GM21367 (cell line): ENCODE measurements at regions not wholly inside any gene's neighbourhood (a gene's known extent, or its start where the extent isn't known, plus 50 kb on each side); places are given as distances from the start of the nearest gene placed in this dataset.

Source experiments
- ATAC-seq: cut with Tn5 transposase; IDR thresholded peaks from one replicate; pipeline ENCODE4 v1.9.1; 2021; ENCODE audit not compliant: unreplicated experiment

DNA sequence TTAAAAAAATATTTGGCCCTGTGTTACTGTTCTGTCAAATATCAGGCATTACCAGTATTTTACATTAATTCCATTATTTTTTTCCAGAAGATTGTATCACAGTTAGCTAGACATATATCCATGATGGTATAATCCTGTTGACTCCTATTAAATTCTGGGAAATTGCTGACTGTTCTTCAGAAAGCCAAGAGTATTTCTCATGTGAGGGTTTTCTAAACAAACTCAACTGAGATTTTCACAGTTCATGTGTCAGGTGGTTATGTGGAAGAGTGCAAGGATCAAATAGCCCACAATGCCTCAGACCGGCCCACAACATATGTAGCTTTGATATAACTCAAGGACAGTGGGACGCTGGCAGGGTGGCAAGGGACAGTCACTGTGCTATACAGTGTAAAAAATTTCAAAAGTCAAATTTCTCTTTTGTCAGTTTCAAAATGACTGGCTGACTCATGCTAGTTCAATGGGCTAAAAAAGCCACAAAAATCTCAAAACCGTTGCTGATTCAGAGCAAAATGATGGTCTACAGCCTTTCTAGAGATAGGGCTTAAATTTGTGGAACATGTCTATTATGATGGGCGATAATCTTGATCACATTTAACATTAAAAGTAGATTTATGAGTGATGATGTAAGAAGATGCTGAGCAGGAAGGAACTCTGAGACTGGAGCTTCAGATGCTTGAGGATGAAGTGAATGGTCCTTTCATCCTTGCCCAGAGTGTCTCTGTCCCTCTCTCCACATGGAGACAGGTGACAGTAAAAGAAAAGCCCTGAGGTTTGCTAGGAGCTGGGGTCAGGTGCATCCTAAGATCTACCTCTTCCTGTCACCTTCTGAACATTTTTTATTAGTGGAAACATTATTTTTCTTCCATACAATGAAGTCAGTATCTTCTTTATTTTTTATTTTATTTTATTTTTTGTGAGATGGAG lies 175.8 kb upstream of the PIEZO2 start:
- ATAC-seq: peak; percentile 87

DNA sequence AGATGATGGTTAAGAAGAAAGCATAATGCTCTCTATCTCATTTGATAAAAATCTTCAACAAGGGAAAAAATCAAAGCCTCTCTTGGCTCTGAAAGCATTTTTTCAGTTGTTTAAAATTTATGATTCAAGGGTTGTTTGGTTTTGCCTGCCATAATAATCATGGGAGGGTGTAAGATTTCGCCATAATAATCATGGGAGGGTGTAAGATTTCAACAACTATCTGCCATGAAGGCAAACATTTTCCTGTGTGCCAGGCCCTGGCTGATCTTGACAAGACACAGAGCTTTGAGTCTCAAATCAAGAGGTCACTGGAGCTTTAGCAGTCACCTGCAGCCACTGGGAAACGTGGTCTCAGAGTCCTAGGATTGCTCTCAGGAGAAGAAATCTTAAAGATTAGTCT lies 175.1 kb upstream of the PIEZO2 start:
- ATAC-seq: no peak

DNA sequence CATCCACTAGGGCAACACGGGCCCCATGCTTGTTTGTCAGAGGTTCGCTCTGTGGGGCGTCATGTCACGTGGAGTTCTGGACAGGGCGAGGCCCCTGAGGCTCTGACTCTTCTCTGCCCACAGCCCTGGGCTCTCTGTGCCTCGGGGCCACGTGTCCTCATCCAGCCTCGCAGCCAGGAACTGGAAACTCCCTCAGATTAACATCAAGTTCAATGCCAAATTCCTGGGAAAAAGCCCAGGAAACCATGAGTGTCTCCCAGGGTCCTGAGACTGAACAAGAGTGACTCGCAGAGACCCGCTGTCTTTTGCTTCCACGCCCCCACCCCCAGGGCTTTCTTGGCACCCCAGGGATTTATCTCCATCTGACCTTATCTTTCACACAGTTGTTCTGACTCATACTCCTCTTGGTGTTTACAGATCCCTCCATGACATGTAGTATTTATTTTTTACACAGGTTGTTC lies 174.0 kb upstream of the PIEZO2 start:
- no peak for ATAC-seq

DNA sequence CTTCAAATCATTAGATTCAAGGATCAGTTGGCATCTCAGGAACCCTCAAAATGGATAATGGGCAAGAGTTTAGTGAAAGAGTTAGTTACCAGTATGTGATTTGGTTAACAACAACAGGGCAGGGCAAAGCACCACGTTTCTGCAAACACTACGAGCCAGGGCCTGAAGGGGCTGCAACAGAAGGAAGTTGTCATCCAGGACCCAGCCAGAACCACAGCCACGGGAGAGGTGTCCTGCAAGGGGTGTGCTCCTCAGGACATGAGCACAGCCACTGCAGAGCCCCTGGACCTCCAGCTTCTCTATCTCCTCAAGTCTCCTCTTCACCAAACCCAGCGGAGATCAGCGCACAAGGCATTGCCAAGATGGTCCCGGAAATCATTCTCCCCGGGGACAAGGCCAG lies 173.3 kb upstream of the PIEZO2 start:
- ATAC-seq: no peak

DNA sequence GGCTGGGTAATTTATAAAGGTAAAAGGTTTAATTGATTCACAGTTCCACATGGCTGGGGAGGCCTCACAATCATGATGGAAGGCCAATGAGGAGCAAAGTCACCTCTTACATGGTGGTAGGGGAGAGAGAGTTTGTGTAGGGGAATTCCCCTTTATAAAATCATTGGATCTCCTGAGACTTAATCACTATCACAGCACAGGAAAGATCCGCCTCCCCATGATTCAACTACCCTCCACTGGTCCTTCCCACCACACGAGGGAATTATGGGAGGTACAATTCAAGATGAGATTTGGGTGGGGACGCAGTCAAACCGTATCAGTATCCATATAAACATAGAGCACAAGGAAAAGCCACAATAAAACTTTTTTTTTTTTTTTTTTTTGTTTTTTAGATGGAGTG lies 172.6 kb upstream of the PIEZO2 start:
- ATAC-seq: no peak

DNA sequence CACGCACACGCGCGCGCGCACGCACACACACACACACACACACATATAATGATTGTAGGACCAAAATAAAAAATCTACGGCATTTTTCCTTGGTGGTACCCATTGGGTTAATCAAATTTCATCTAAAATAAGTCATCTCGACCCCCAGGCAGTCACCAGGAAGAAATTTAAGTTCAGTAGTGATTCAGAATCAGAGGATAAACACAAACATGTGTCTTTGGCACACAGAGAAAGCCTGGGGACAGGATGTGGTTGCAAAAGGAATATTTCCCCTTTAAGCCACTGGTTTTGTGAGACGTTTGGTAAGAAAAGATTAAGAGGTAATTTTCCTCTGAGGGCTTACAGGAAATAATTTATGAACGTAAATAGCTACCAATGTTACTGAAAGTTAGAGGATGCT lies 171.6 kb upstream of the PIEZO2 start:
- ATAC-seq: no peak

DNA sequence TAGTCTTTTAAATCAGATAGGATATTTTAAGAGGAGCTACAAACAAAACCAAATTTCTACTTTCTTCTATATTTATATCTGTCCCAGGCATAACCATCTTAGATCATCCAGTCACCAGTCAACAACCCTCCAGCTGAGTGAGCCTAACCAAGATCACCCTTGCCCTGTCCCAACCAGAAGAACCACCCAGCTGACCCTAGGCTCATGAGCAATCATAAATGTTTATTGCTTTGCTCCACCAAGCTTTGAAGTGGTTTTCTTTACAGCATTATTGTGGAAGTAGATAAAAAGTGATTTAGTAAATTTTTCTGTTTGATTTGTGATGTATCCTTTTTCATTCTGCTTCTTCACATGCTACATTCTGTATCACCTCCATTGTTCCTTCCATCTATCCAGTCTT lies 167.2 kb upstream of the PIEZO2 start:
- ATAC-seq: no peak

DNA sequence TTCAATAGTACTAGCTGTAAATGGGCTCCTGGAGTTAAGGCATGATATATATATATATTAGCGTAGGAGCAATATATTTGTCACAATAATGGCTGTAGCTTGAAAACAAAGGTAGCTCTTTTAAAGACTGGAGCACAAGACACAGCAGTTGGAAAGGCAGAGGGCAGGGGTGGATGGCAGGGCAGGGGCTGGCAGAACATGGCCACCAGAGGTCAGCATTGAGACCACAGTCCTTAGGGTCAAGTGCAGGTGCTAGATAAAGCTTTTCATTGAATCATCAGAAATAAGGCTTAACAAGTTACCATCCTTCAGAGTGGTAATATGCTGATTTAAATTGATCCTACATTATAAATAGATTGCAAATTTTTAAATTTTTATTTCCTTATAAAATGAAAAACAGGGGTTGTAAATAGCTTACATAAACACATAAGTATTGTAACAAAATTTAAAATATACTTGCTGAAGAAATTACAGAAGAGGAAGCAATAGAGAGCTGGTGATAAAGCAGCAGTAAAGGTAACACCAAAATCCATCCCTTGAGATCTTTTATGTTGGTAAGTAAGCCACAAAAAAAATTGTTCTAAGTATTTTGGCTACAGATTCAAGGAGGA lies 161.2 kb upstream of the PIEZO2 start:
- ATAC-seq: no peak

DNA sequence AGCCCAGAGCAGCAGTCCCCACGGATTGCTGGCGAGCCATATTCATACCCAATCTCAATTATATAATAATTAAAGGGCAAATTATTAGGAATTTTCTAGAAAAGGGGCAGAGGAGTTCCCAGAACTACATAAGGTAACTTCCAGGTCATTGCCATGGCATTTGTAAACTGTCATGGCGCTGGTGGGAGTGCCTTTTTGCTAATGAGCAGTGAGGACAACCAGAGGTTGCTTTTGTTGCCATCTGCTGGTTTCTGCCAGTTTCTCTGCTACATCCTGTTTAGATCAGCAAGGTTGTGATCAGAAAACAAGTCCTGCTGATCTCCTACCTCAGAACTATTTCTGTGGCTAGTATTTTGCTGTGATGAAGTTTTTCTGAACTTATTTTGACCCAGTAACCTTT lies 159.8 kb upstream of the PIEZO2 start:
- peak; percentile 57 for ATAC-seq

DNA sequence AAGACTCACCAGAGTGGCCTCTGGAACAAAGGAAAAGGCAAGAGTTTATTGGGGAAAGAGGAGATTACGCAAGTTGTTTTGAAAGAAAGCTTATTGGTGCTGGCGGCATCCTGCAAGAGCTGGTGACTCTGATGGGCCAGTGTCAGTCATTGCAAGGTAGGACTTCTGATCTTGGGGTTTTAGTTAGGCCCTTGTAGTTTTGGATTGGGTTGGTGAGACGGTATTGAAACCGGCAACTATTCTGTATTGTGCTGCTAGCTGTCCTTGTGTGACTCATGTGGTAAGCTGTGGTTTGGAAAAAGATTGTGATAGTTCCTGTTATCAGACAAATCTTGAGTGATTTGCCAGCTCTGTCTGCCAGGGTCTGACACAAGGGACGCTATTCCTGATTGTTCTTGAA lies 159.1 kb upstream of the PIEZO2 start:
- ATAC-seq: no peak

DNA sequence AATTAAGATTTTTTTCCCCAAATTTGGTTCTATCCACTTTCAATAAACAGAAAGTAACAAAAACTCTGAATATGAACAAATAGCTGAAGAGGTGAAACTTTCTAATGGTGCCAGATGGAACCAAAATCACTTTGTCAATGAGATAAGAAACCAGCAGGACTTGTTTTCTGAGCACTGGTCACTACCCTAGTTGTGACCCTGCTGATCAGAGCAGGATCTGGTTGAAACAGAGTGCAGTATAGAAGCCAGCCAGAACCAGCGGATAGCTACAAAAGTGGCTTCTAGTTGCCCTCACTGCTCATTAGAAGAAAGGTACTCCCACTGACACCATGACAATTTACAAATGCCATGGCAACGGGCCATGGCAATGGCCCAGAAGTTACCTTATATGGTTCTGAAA lies 158.3 kb upstream of the PIEZO2 start:
- ATAC-seq: no peak

DNA sequence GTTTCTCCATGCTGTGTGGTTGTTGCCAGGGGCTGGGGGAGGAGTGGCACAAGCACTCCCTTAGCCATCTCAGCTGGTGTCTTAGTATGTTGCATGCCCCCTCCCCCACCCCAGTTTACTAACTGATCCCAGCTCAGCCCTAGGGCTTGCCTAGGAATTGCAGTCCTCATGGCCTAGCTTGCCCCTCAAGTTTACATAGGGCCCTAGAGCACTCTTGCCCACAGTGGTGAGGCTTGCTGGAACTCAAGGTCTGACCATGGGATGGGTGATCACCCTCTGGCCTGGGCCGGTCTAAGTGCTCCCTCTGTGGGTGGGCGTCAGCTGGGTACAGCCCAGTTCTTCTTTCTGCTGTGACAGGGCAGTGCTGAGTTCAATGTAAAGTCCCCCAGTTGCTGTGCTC lies 156.1 kb upstream of the PIEZO2 start:
- ATAC-seq: no peak

DNA sequence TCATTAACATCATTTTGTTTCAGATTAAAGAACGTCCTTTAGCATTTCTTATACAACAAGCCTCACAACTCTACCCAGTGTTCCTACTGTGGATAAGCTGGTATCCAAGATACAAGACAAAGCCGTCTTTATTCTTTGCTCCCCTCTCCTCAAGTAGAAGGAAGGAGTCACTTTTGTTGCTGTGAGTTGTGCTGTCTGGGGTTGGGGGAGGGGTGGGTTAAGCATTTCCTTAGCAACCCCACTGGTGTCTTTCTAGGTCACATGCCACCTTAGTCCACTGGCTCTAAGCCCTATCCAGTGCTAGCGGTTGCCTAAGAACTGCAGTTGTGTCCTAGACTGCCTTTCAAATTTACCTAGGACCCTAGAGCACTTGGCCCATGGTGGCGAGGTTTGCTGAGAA lies 155.6 kb upstream of the PIEZO2 start:
- ATAC-seq: no peak

DNA sequence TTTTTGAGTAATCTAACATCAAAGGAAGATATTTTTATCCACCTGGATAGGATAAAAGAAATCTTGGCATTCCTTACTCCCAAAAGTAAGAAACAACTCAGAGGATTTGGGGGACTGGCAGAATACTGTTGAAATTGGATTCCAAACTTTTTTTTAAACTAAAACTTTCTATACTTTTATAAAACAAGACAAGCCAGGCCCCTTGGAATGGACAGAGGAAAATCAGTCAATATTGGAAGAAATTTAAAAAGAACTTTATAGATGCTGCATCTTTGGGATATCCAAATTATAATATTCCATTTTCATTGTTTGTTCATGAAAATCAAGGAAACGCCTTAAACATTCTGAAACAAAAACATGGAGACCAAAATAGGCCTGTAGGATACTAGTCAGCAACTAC lies 147.6 kb upstream of the PIEZO2 start:
- ATAC-seq: no peak

DNA sequence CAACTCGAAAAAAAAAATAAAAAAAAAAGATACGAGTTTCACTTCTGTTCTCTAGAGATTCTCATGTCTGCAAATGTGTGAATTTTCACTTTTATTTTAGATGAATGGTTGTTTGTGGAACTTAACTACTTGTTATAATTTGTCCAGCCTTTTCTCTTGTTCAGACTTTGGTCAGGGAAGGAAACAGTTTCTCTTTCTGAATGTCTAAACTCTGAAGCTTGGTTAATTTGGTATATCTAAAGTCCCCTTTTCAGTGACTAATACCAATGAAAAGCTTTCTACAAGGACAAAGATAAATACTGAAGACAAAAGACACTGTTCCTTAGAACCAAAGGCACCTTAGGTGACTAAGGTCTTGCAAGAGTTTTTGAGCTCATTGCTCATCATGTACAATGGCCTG lies 144.4 kb upstream of the PIEZO2 start:
- no peak for ATAC-seq

DNA sequence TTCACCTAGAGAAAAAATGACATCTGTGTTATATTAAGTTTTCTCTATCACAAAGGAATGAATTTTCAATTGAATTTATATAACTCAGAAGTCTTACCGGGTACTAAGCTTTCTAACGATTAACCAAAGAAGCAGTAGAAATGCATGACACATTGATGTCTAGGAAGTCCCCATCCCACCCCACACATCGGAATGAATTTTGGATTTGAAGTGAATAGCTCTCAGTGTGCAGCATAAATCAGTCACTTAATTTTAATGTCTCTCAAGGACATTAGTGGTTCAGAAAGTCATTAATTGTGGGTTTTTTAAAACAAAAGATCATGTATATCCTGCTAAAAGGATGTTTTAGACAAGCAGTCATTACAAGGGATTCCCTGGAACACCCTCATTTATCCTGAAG lies 141.4 kb upstream of the PIEZO2 start:
- ATAC-seq: no peak

DNA sequence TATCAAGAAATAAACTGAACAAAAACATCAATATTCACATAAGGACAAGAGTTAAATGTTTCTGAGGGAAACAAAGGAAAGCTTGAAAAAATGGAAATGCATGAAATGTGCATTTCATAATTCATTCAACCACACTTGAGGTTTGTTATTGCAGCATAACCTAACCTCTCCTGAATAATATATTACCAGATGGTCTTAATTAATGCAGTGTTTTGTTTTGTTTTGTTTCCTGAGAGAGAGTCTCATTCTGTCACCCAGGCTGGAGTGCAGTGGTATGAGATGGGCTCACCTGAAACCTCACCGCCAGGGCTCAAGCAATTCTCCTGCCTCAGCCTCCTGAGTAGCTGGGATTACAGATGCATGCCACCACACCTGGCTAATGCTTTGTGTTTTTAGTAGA lies 139.9 kb upstream of the PIEZO2 start:
- ATAC-seq: no peak

DNA sequence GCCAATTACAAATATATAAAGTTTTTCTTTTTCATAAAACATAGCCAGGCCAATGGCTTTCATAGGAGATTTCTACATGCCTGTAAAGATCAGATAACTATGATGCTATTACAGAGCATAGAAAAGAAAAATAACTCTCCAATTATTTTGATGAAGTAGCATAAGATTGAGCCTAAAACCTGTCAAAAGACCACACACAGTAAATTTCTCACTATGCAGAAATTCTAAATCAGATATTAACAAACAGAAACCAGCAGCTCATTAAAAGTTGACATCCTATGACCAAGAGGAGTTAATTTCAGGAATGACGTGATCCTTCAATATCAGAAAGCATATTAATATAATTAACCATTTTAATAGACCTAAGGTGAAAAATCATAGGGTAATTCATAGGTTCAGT lies 139.0 kb upstream of the PIEZO2 start:
- no peak for ATAC-seq

DNA sequence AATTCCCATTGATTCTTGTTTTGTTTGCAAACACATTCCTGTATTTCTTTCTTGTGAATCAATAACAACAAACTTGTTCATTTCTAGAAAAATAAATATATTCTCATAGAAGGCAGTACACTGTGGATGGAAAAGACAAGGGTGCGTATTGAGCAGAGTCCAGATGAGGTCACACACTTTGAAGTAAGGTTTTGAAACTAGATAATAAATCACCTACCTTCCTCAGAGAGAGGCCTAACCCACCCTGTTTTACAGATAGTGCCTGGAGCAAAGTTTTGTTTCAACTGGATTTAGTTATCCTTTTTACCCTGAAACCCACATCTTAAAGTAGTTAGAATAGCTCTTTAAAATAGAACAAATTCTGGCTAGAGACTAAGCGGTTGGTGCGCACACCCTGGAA lies 137.1 kb upstream of the PIEZO2 start:
- ATAC-seq: no peak

DNA sequence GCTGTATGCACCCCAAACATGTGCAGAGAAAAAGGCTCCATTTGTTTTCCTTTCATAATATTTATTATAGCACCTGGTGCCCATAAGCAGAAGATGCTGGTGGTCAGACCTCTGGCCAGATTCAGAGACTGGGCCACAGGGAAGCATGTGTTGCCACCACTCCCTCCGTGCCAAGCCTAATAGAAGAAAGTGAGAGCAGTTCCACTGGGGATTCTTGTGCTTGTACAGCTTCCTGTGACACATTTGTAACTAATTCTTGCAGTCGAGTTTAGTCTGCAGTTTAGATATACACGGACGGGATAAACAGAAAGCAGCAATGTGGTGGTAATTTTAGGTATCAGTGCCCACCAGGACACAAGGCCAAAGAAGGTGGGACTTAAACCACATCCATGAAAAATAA lies 135.4 kb upstream of the PIEZO2 start:
- ATAC-seq: no peak

DNA sequence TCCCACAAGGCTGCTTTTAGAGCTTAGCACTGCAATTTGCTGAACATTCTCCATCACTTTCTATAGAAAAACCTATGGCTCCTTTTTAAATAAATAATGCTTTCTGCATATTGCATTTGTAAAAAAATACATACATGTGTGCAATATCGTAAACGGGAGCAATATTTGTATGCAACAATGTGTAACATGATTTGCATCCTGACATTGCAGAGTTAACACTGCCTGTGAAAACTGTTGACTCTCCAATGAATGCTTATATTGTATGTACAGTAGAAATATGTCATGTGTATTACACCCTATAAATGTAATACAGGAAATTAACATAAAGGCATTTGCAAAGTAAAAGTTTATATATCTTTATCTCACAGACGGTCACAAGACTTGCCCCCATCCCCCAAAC lies 135.0 kb upstream of the PIEZO2 start:
- ATAC-seq: no peak

DNA sequence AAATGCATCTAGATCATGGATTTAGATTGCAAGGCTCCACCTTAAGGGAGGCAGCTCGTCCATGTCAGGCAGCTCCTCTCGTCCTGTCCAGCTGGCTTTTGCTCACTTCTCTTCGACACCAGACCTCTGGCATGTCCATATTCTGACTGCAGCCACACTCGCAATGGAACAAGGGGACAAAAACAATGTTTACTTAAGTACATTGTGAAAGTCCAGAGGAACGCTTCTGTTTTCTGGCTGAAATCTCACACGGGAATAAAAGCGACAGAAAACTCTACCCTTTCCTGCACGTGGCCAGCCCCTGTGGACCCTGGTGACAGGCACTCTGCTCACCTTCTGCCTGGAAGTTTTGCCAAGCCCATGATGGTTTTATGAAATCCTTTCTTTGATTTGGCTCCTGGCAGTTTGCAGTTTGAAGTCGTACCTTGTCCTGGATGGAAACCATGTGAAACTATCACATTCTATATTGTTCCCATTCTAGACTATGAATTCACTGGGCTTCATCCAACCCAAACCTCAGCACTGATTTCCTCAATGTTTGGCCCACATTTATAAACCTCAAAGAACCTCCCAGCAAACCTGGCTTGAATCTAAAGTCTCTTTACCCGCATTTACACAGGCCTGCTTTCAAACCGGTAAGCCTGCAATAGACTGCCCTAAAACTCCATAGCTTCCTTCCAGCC lies 134.3 kb upstream of the PIEZO2 start:
- ATAC-seq: no peak
